Panc1 (cell line): ENCODE measurements at regions not wholly inside any gene's neighbourhood (a gene's known extent, or its start where the extent isn't known, plus 50 kb on each side); places are given as distances from the start of the nearest gene placed in this dataset.

Source experiments
- SIN3A ChIP-seq: IDR thresholded peaks from 2 replicates; pipeline ENCODE4 v1.6.1; 2012; ENCODE audit warnings: low read depth, mild to moderate bottlenecking, low read length, moderate library complexity, borderline replicate concordance; ENCODE audit not compliant: insufficient read depth
- TF ChIP-seq, protein P1 (sequence below): fragments of 450-650 bp; IDR thresholded peaks from 2 replicates; pipeline ENCODE4 v1.5.1; 2017; ENCODE audit warnings: mild to moderate bottlenecking

DNA sequence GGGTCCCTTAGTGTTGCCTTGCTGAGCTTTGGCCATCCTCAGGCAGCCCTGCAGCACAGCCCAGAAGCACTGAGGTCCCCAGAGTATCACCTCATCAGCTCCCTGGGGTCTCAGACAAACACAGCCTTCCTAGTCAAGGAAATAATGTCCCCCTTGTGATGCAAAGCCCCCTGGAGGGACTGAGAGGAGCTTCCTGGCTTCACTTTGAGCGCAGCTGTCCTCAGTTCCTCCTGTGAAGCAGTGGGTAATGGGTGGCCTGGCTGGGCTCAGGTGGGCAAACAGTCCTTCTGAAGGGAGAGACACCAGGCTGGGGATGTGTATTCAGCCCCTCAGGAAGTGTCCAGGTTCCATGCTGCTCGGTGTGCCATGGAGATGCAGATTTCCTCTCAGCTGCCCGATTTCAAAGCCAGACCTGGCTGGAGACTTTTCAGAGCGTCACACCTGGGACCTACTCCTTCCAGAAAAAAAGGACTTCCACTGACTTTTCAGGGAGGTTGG is 79.2 kb upstream of the FOXA2 start:
- TF ChIP-seq, protein P1, sequence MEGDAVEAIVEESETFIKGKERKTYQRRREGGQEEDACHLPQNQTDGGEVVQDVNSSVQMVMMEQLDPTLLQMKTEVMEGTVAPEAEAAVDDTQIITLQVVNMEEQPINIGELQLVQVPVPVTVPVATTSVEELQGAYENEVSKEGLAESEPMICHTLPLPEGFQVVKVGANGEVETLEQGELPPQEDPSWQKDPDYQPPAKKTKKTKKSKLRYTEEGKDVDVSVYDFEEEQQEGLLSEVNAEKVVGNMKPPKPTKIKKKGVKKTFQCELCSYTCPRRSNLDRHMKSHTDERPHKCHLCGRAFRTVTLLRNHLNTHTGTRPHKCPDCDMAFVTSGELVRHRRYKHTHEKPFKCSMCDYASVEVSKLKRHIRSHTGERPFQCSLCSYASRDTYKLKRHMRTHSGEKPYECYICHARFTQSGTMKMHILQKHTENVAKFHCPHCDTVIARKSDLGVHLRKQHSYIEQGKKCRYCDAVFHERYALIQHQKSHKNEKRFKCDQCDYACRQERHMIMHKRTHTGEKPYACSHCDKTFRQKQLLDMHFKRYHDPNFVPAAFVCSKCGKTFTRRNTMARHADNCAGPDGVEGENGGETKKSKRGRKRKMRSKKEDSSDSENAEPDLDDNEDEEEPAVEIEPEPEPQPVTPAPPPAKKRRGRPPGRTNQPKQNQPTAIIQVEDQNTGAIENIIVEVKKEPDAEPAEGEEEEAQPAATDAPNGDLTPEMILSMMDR, result no peak
- TF ChIP-seq SIN3A, result no peak
